ENCODE measurements at regions not wholly inside any gene's neighbourhood (a gene's known extent, or its start where the extent isn't known, plus 50 kb on each side); places are given as distances from the start of the nearest gene placed in this dataset.

DNA sequence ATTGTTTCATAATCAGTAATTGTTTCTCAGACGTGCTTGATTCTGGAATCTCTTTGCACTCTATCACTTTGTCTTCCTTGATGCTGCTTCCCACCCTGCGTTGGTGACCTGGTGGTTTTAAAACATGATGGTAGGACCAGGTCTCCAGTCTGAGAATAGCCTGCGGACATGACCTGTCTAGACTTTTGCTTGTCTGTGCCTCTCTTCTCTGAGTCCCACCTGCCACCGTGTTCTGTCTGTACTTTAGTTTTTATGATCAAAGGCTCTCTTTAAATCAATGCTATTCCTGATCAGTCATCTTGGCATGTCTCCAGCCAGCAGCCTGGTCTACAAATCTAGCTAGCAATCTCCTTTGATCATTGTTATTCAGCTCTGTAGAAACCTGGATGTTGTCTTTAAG, 933.9 kb downstream of the DIAPH3 start:
- TF ChIP-seq POLR2A (IDR thresholded peaks at IDR 0.05; ENCODE audit: low read depth, low read length) (no peak), TAF1 (IDR thresholded peaks at IDR 0.05; ENCODE audit: low read depth, low read length) (no peak), POLR2AphosphoS5 (IDR thresholded peaks at IDR 0.05; ENCODE audit: low read depth, low read length) (no peak)

Measured in GM12891 (cell line).